WI38 (cell line): ENCODE measurements at regions not wholly inside any gene's neighbourhood (a gene's known extent, or its start where the extent isn't known, plus 50 kb on each side); places are given as distances from the start of the nearest gene placed in this dataset.

Experiments
- H3K4me3 ChIP-seq: 2 replicates; pipeline ENCODE4 v1.5.1; 2011; ENCODE audit warnings: low read depth, mild to moderate bottlenecking, control low read depth, low read length
- CTCF ChIP-seq: IDR thresholded peaks from 2 replicates; pipeline ENCODE4 v1.5.1; 2012; ENCODE audit warnings: low read depth, mild to moderate bottlenecking, control low read depth, low read length

- no peak for TF ChIP-seq CTCF
- no peak overlapping the region for H3K4me3 ChIP-seq
Observed at GRCh38 chr17:68753985-68754769, 153.0 kb upstream of the FAM20A start.

GRCh38 chr17:68750208-68750562, 149.0 kb upstream of the FAM20A start:
- H3K4me3 ChIP-seq: no peak overlapping the region
- TF ChIP-seq CTCF: no peak

- TF ChIP-seq CTCF: no peak
- no peak overlapping the region for H3K4me3 ChIP-seq
Observed at GRCh38 chr17:68749349-68750207, 148.4 kb upstream of the FAM20A start.

- no peak overlapping the region for H3K4me3 ChIP-seq
- TF ChIP-seq CTCF: no peak
Observed at GRCh38 chr17:68748381-68748780, 147.2 kb upstream of the FAM20A start.

GRCh38 chr17:68740555-68741447, 139.6 kb upstream of the FAM20A start:
- no peak overlapping the region for H3K4me3 ChIP-seq
- TF ChIP-seq CTCF: no peak

GRCh38 chr17:68737761-68738443, 136.7 kb upstream of the FAM20A start:
- no peak for TF ChIP-seq CTCF
- H3K4me3 ChIP-seq: no peak overlapping the region
